CD8-positive, alpha-beta memory T cell (primary cell): ENCODE measurements at regions not wholly inside any gene's neighbourhood (a gene's known extent, or its start where the extent isn't known, plus 50 kb on each side); places are given as distances from the start of the nearest gene placed in this dataset.

ENCODE experiments used
- CTCF ChIA-PET: fragments of 350-600 bp; sonication (Branson Sonifier 250); formaldehyde crosslinking; loops from one replicate; lab custom pipeline; 2021; ENCODE audit warnings: antibody characterized with exemption; lab: Charles Lee
- POLR2A ChIA-PET: fragments of 350-600 bp; sonication (Branson Sonifier 250); formaldehyde crosslinking; loops from one replicate; lab custom pipeline; 2021; ENCODE audit warnings: antibody characterized with exemption; lab: Charles Lee
- DNase-seq, 5 donors: peaks; one replicate each; pipeline versions ENCODE4 v3.0.0 to v3.0.0-alpha.2; 2020 to 2022; ENCODE audit warnings: mixed read lengths in 1 of 5
- H3K27ac ChIP-seq: one replicate; pipeline ENCODE4 v1.7.0; 2013; ENCODE audit warnings: low read depth, mild to moderate bottlenecking, low read length, moderate library complexity
- H3K27me3 ChIP-seq: 2 replicates; pipeline ENCODE4 v1.7.0; 2013; ENCODE audit warnings: low read length, mild to moderate bottlenecking; ENCODE audit not compliant: insufficient read depth, poor library complexity, severe bottlenecking
- H3K36me3 ChIP-seq: 2 replicates; pipeline ENCODE4 v1.7.0; 2013; ENCODE audit warnings: mild to moderate bottlenecking, low read length, moderate library complexity; ENCODE audit not compliant: insufficient read depth
- H3K4me1 ChIP-seq: 2 replicates; pipeline ENCODE4 v1.7.0; 2013; ENCODE audit warnings: mild to moderate bottlenecking, low read length, moderate library complexity; ENCODE audit not compliant: insufficient read depth
- H3K4me3 ChIP-seq: 2 replicates; pipeline ENCODE4 v1.7.0; 2013; ENCODE audit warnings: mild to moderate bottlenecking, low read length
- H3K9me3 ChIP-seq: 2 replicates; pipeline ENCODE4 v1.7.0; 2013; ENCODE audit warnings: mild to moderate bottlenecking, low read length
- H3K27ac Mint-ChIP-seq, 8 donors: one replicate each; pipeline ENCODE4 v1.8.0; 2020 to 2021; ENCODE audit warnings: mixed read lengths in 8 of 8, mild to moderate bottlenecking in 6 of 8, inconsistent platforms in 3 of 8, moderate library complexity in 3 of 8
- H3K27me3 Mint-ChIP-seq, 2 donors: one replicate each; pipeline ENCODE4 v1.8.0; 2020 to 2021; ENCODE audit warnings: mixed read lengths in 2 of 2, mild to moderate bottlenecking in 1 of 2, moderate library complexity in 1 of 2
- H3K36me3 Mint-ChIP-seq, 3 donors: one replicate each; pipeline ENCODE4 v1.8.0; 2020 to 2021; ENCODE audit warnings: mixed read lengths in 3 of 3, inconsistent platforms in 1 of 3, mild to moderate bottlenecking in 1 of 3
- H3K4me1 Mint-ChIP-seq, 3 donors: one replicate each; pipeline ENCODE4 v1.8.0; 2020 to 2021; ENCODE audit warnings: mixed read lengths in 3 of 3, inconsistent platforms in 1 of 3, mild to moderate bottlenecking in 1 of 3
- H3K4me3 Mint-ChIP-seq, 7 donors: one replicate each; pipeline ENCODE4 v1.8.0; 2020 to 2021; ENCODE audit warnings: mixed read lengths in 7 of 7, mild to moderate bottlenecking in 6 of 7, moderate library complexity in 4 of 7, inconsistent platforms in 2 of 7
- H3K9me3 Mint-ChIP-seq, 5 donors: one replicate each; pipeline ENCODE4 v1.8.0; 2020 to 2022; ENCODE audit warnings: mixed read lengths in 5 of 5, mild to moderate bottlenecking in 3 of 5, moderate library complexity in 2 of 5, inconsistent platforms in 1 of 5

- Histone ChIP-seq H3K9me3 (no peaks in the 10 kb centered on the region), H3K36me3 (no peaks in the 10 kb centered on the region), H3K27me3 (no peaks in the 10 kb centered on the region), H3K4me3 (no peak overlapping the region), H3K27ac (no peak overlapping the region), H3K4me1 (no peaks in the 10 kb centered on the region)
- Mint-ChIP-seq H3K9me3 (peaks cover 0 to 13% (median 0%) of the 10 kb centered on the region in 5 donors), H3K4me3 (no peak overlapping the region), H3K27ac (no peak overlapping the region), H3K27me3 (peaks cover 0 to 6% of the 10 kb centered on the region in 2 donors), H3K4me1 (no peaks in the 10 kb centered on the region), H3K36me3 (no peaks in the 10 kb centered on the region)
- POLR2A ChIA-PET, result no interaction called here
- CTCF ChIA-PET, result no interaction called here
- no peak for DNase-seq
These were observed 503.8 kb upstream of the PLXNA2 start for GRCh38 chr1:208747979-208748378.

GRCh38 chr1:208748387-208749165 is 504.4 kb upstream of the PLXNA2 start:
- ChIA-PET POLR2A (no interaction called here), CTCF (no interaction called here)
- no peak overlapping the region for H3K27ac ChIP-seq
- Mint-ChIP-seq H3K4me1 (no peaks in the 10 kb centered on the region), H3K27ac (no peak overlapping the region), H3K9me3 (peaks cover 0 to 13% (median 0%) of the 10 kb centered on the region in 5 donors), H3K27me3 (peaks cover 0 to 6% of the 10 kb centered on the region in 2 donors), H3K4me3 (no peak overlapping the region), H3K36me3 (no peaks in the 10 kb centered on the region)
- no peaks in the 10 kb centered on the region for H3K36me3 ChIP-seq
- no peaks in the 10 kb centered on the region for H3K4me1 ChIP-seq
- DNase-seq, result no peak
- no peaks in the 10 kb centered on the region for H3K27me3 ChIP-seq
- H3K9me3 ChIP-seq, result no peaks in the 10 kb centered on the region
- no peak overlapping the region for H3K4me3 ChIP-seq

GRCh38 chr1:208756339-208756981 is 512.3 kb upstream of the PLXNA2 start:
- ChIA-PET CTCF (no interaction called here), POLR2A (no interaction called here)
- no peak overlapping the region for H3K4me3 ChIP-seq
- H3K27me3 ChIP-seq, result no peaks in the 10 kb centered on the region
- H3K4me1 Mint-ChIP-seq, result no peaks in the 10 kb centered on the region
- H3K4me3 Mint-ChIP-seq, result no peak overlapping the region
- no peak for DNase-seq
- no peaks in the 10 kb centered on the region for H3K4me1 ChIP-seq
- H3K9me3 ChIP-seq, result no peaks in the 10 kb centered on the region
- H3K27ac ChIP-seq, result no peak overlapping the region
- H3K27ac Mint-ChIP-seq, result no peak overlapping the region
- no peaks in the 10 kb centered on the region for H3K36me3 ChIP-seq
- H3K9me3 Mint-ChIP-seq, result no peaks in the 10 kb centered on the region
- no peaks in the 10 kb centered on the region for H3K27me3 Mint-ChIP-seq
- H3K36me3 Mint-ChIP-seq, result no peaks in the 10 kb centered on the region

- Histone ChIP-seq H3K27me3 (no peaks in the 10 kb centered on the region), H3K9me3 (no peaks in the 10 kb centered on the region), H3K4me1 (no peaks in the 10 kb centered on the region), H3K4me3 (no peak overlapping the region), H3K36me3 (no peaks in the 10 kb centered on the region), H3K27ac (no peak overlapping the region)
- no peak for DNase-seq
- no peak overlapping the region for H3K4me3 Mint-ChIP-seq
- H3K36me3 Mint-ChIP-seq, result no peaks in the 10 kb centered on the region
- ChIA-PET POLR2A (no interaction called here), CTCF (no interaction called here)
- no peaks in the 10 kb centered on the region for H3K9me3 Mint-ChIP-seq
- H3K27ac Mint-ChIP-seq, result no peak overlapping the region
- no peaks in the 10 kb centered on the region for H3K4me1 Mint-ChIP-seq
- H3K27me3 Mint-ChIP-seq, result no peaks in the 10 kb centered on the region
These were observed 513.7 kb upstream of the PLXNA2 start for GRCh38 chr1:208757846-208758245.

- no peaks in the 10 kb centered on the region for H3K27me3 ChIP-seq
- ChIA-PET CTCF (no interaction called here), POLR2A (no interaction called here)
- no peak overlapping the region for H3K27ac ChIP-seq
- Mint-ChIP-seq H3K4me3 (no peak overlapping the region), H3K36me3 (no peaks in the 10 kb centered on the region), H3K27me3 (no peaks in the 10 kb centered on the region), H3K4me1 (no peaks in the 10 kb centered on the region), H3K9me3 (no peaks in the 10 kb centered on the region), H3K27ac (no peak overlapping the region)
- H3K4me1 ChIP-seq, result no peaks in the 10 kb centered on the region
- no peak overlapping the region for H3K4me3 ChIP-seq
- H3K9me3 ChIP-seq, result no peaks in the 10 kb centered on the region
- no peak for DNase-seq
- H3K36me3 ChIP-seq, result no peaks in the 10 kb centered on the region
These were observed 515.1 kb upstream of the PLXNA2 start for GRCh38 chr1:208759255-208759654.

GRCh38 chr1:208763971-208764370 is 519.8 kb upstream of the PLXNA2 start:
- Mint-ChIP-seq H3K36me3 (no peaks in the 10 kb centered on the region), H3K4me1 (no peaks in the 10 kb centered on the region), H3K27me3 (no peaks in the 10 kb centered on the region), H3K9me3 (peaks cover 0 to 2% (median 0%) of the 10 kb centered on the region in 5 donors), H3K4me3 (no peak overlapping the region), H3K27ac (no peak overlapping the region)
- POLR2A ChIA-PET, result no interaction called here
- H3K4me1 ChIP-seq, result no peaks in the 10 kb centered on the region
- no peak for DNase-seq
- H3K27me3 ChIP-seq, result no peaks in the 10 kb centered on the region
- CTCF ChIA-PET, result no interaction called here
- H3K27ac ChIP-seq, result no peak overlapping the region
- no peaks in the 10 kb centered on the region for H3K9me3 ChIP-seq
- no peaks in the 10 kb centered on the region for H3K36me3 ChIP-seq
- H3K4me3 ChIP-seq, result no peak overlapping the region

GRCh38 chr1:208766832-208767231 is 522.6 kb upstream of the PLXNA2 start:
- Mint-ChIP-seq H3K27ac (no peak overlapping the region), H3K9me3 (peaks cover 0 to 2% (median 0%) of the 10 kb centered on the region in 5 donors), H3K4me3 (no peak overlapping the region), H3K36me3 (no peaks in the 10 kb centered on the region), H3K27me3 (peaks cover 0 to 4% of the 10 kb centered on the region in 2 donors), H3K4me1 (no peaks in the 10 kb centered on the region)
- H3K4me3 ChIP-seq, result no peak overlapping the region
- H3K4me1 ChIP-seq, result no peaks in the 10 kb centered on the region
- no peaks in the 10 kb centered on the region for H3K9me3 ChIP-seq
- POLR2A ChIA-PET, result no interaction called here
- no peak overlapping the region for H3K27ac ChIP-seq
- no peaks in the 10 kb centered on the region for H3K27me3 ChIP-seq
- no peaks in the 10 kb centered on the region for H3K36me3 ChIP-seq
- CTCF ChIA-PET, result no interaction called here
- DNase-seq, result no peak

GRCh38 chr1:208767816-208768215 is 523.6 kb upstream of the PLXNA2 start:
- Histone ChIP-seq H3K27me3 (no peaks in the 10 kb centered on the region), H3K9me3 (no peaks in the 10 kb centered on the region), H3K4me1 (no peaks in the 10 kb centered on the region), H3K27ac (no peak overlapping the region), H3K4me3 (no peak overlapping the region), H3K36me3 (no peaks in the 10 kb centered on the region)
- no peaks in the 10 kb centered on the region for H3K4me1 Mint-ChIP-seq
- peaks cover 0 to 8% of the 10 kb centered on the region in 2 donors for H3K27me3 Mint-ChIP-seq
- peaks cover 0 to 2% (median 0%) of the 10 kb centered on the region in 5 donors for H3K9me3 Mint-ChIP-seq
- no peak for DNase-seq
- no peak overlapping the region for H3K27ac Mint-ChIP-seq
- POLR2A ChIA-PET, result no interaction called here
- CTCF ChIA-PET, result no interaction called here
- no peak overlapping the region for H3K4me3 Mint-ChIP-seq
- H3K36me3 Mint-ChIP-seq, result no peaks in the 10 kb centered on the region
